ENCODE measurements at regions not wholly inside any gene's neighbourhood (a gene's known extent, or its start where the extent isn't known, plus 50 kb on each side); places are given as distances from the start of the nearest gene placed in this dataset.

GRCh38 chr1:101153692-101154091 is 83.1 kb upstream of the S1PR1 start:
- DNase-seq (ENCODE audit: low read depth in 1 of 2, low spot score in 1 of 2): no peak

GRCh38 chr1:101152633-101153032 is 84.2 kb upstream of the S1PR1 start:
- DNase-seq (ENCODE audit: low read depth in 1 of 2, low spot score in 1 of 2): no peak

GRCh38 chr1:101151286-101151685 is 85.5 kb upstream of the S1PR1 start:
- DNase-seq (ENCODE audit: low read depth in 1 of 2, low spot score in 1 of 2): no peak

- DNase-seq (ENCODE audit: low read depth in 1 of 2, low spot score in 1 of 2): no peak
Observed at GRCh38 chr1:101150670-101151069, 86.1 kb upstream of the S1PR1 start.

- DNase-seq (ENCODE audit: low read depth in 1 of 2, low spot score in 1 of 2): no peak
Observed at GRCh38 chr1:101150266-101150665, 86.6 kb upstream of the S1PR1 start.

DNA sequence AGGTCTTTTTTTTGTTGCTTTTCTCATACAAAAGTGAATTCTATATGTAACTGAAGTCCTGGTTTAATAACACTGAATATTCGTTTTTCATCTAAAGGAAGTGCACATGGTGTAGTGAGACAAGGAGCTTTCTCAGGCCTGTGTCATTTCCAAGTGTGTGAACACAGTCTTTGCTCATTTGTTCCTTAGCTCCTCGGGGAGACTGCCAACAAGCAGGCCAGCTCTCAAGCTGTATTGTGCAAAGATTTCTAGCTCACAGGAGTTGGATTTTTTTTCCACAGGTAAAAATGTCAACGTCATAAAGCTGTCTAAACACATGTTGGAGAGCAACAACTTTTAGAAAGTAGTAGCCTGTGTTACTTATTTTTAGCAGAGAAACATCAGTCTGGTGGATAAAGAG is 87.8 kb upstream of the S1PR1 start:
- no peak for DNase-seq (ENCODE audit: low read depth in 1 of 2, low spot score in 1 of 2)

DNA sequence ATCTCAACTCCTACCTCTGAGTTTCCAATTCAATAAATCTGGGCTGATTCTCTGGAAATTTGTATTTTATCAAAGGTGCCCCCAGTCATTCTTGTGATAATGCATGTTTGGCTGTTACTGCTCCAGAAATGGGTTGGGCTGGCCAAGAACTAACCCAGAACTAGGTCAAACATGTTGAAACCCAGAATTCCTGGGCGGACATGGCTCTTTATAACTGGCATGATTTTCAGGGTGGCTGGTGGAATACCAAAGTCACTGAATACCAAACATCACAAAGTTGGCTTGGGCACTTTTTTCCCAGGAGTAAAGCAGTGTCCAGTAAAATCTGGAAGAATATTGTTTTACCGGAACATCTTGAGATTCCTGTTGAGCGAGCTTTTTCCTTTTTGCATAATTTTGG is 89.4 kb upstream of the S1PR1 start:
- no peak for DNase-seq (ENCODE audit: low read depth in 1 of 2, low spot score in 1 of 2)

DNA sequence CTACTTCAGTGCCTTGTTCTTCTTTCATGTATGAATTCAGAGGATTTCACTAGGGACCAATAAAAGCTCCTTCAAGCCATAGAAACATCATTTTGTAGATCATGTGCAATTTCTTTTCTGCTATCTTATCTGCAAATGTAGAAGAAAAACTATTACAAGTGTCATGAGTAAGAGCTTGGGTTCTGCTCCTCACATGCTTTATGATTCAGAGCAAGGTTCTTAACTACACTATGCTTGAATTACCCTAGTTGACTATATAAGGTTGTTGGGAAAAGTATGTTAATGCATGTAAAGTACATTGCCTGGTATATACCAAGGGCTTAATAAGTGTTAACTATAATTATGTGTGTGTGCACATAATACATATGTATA is 91.4 kb upstream of the S1PR1 start:
- no peak for DNase-seq (ENCODE audit: low read depth in 1 of 2, low spot score in 1 of 2)

- DNase-seq (ENCODE audit: low read depth in 1 of 2, low spot score in 1 of 2): no peak
Observed at GRCh38 chr1:101144671-101145448, 92.0 kb upstream of the S1PR1 start.

GRCh38 chr1:101142244-101142643 is 94.6 kb upstream of the S1PR1 start:
- no peak for DNase-seq (ENCODE audit: low read depth in 1 of 2, low spot score in 1 of 2)

DNA sequence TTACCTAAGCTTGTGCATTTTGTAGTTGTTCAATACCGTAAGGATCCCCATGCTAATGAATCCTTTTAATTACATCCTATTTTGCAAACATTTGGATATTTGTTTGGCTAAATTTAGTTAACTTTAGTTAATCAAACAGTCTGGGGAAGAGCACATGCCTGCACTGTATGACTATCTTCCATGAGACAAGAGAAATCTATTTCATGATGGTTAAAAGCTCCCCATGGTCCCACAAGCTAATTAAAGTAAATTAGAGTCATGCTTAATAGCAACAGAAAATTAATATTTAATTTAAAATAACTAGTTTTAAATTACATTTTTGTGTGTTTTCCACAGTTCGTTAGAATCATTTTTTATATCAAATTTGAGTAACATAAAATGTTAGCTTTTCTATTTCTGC is 95.4 kb upstream of the S1PR1 start:
- no peak for DNase-seq (ENCODE audit: low read depth in 1 of 2, low spot score in 1 of 2)

GRCh38 chr1:101139821-101140718 is 96.7 kb upstream of the S1PR1 start:
- DNase-seq (ENCODE audit: low read depth in 1 of 2, low spot score in 1 of 2): no peak

DNA sequence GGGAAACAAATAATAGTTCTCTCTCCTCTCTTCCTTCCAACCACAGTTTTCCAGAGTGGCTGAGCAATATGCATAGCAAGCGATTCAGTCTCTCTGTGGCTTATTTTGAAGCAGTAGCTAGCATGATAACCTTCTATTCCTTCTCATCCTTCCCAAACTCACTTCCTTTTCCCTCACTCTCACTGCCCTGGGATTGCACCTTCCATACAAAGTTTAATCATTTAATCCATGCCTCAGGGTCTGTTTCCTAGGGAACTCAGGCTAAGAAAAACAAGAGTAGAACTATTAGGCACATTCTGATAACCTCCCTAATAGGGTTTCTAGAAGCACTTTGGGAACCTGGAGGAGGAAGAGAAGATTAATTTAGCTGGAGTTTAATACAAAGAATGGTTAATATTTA is 97.7 kb upstream of the S1PR1 start:
- DNase-seq (ENCODE audit: low read depth in 1 of 2, low spot score in 1 of 2): no peak

DNA sequence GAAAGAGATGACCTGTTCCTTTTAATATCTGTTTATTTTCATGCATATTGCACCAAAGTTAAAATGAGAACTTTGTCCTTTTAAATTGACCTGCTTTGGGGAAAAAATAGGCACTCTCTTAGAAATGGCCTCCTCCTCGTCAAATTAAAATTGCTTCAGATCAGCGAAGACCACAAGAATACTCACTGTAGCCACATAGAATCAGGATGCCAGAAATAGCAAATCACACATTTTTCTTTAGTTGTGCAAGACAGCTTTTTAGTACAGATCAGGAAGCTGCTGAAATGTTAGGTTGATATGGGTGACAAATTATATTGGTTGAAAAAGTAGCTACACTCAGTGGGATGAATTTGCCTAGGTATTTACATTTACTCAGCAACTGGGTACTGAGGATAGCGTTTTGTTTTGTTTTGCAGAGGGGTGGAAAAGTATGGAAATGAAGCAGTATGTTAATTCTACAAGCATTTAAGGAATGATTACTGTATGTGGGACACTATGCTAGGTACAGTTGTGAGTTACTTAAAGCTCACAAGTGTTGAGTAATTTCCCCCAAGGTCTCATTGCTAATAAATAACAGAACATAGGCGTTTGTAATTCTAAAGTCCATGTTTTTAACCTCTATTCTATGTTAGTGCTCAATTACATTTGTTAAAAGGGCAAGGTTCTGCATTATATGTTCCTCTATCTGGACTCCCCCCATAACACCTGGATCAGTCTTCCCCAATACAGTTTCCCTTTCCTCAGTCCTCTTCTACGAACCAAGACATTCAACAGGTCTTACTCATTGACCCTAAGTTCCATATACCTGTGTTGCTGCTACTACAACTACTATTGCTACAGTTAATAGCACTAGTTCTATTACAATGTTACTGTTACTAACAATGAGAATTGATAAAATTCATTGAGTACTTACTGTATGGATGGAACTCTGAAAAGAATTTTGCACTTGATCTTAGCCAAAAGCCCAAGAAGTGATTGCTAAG is 99.4 kb upstream of the S1PR1 start:
- DNase-seq (ENCODE audit: low read depth in 1 of 2, low spot score in 1 of 2): no peak

- DNase-seq (ENCODE audit: low read depth in 1 of 2, low spot score in 1 of 2): no peak
Observed at GRCh38 chr1:101136739-101137138, 100.1 kb upstream of the S1PR1 start.

GRCh38 chr1:101136271-101136670 is 100.5 kb upstream of the S1PR1 start:
- DNase-seq (ENCODE audit: low read depth in 1 of 2, low spot score in 1 of 2): no peak

- DNase-seq (ENCODE audit: low read depth in 1 of 2, low spot score in 1 of 2): no peak
Observed at GRCh38 chr1:101135526-101135925, 101.3 kb upstream of the S1PR1 start.

DNA sequence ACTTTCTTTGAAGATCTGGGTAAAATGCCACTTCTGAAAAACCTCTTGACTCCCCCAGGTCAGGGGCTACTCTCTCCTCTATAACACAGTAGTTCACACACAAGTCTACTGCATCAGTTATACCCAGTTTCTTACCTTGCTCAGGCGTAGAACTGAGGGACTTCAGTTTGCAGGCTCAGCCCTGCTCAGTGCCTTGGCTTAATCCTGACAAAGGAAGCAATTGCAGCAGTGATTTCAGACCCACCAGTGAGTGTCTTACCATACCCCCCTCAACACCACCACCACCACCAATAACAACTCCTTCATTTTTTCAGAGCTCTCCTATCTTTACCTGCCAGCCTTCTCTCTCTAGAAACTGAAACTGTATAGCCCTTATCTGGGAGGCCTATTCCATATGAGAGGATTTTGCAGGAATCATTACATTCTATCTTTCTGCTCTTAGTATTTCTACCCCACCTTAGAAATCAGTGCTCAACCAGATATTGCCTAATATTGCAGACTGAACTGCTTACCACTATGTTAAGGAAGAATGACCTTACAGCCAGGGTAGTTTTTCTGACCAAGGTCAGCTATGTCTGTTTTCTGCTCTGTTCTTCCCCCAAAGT is 105.5 kb upstream of the S1PR1 start:
- DNase-seq (ENCODE audit: low read depth in 1 of 2, low spot score in 1 of 2): no peak

DNA sequence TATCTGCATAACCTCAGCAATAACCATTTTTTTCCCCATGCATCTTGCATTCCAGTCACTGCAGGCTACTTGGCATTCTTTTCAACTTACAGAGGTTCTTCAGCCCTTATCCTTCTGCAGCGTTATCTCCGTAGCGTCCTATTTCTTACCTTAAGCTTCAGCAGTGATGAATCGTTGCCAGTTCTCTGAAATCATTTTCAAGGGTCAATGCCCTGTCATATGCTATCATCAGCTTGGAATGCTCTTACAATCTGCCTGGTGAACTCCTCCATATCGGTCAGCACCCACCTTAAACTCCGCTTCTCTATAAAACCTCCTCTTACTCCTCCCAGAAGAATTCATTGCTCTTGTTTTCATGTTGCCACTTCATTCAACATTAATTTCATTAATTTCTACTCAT is 105.1 kb upstream of the DPH5 start:
- no peak for DNase-seq (ENCODE audit: low read depth in 1 of 2, low spot score in 1 of 2)

- DNase-seq (ENCODE audit: low read depth in 1 of 2, low spot score in 1 of 2): no peak
Observed at GRCh38 chr1:101128846-101129245, 103.3 kb upstream of the DPH5 start.

DNA sequence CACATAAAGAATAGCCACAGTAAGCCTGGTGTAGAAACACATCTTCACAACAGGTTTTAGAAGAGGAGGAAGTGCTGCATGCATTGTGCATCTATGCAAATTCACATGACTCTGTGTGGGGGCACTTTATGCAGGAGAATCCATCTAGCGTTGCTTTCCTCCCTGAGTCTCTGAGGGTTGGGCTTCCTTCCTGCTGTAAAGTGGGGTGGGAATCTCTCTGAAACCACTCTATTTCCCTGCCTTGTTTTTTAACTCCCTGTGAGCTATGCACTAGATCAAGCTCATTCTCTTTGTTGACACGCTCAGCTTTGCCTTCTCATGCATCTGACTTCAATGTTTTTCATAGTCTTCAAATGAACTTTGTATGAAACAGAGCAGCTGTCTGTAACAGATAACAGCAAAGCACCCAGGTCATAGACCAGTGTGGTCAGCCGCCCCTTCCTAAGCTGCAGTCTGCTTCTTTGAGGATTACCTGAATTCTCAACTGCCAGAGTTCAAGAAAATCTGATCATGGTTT is 102.7 kb upstream of the DPH5 start:
- no peak for DNase-seq (ENCODE audit: low read depth in 1 of 2, low spot score in 1 of 2)

Data from activated CD4-positive, alpha-beta T cell treated with anti-CD3 and anti-CD28 coated beads, Interleukin-2, amount 50 U/mL, for 24 hours (primary cell).